Fibroblast of pulmonary artery (primary cell): ENCODE measurements at regions not wholly inside any gene's neighbourhood (a gene's known extent, or its start where the extent isn't known, plus 50 kb on each side); places are given as distances from the start of the nearest gene placed in this dataset.

Source experiments
- DNase-seq: peaks from one replicate; pipeline ENCODE4 v3.0.0-alpha.2; 2010; ENCODE audit warnings: low read depth
- H3K4me3 ChIP-seq: replicated peaks from 2 replicates; pipeline ENCODE4 v1.5.1; 2011; ENCODE audit warnings: low read depth, mild to moderate bottlenecking, control low read depth, low read length, moderate library complexity
- CTCF ChIP-seq: IDR thresholded peaks from 2 replicates; pipeline ENCODE4 v1.5.1; 2011; ENCODE audit warnings: mild to moderate bottlenecking, control low read depth, low read length, inconsistent platforms; ENCODE audit errors: missing control alignments

- H3K4me3 ChIP-seq, result no peak overlapping the region
- TF ChIP-seq CTCF, result no peak
- no peak for DNase-seq
Observed at GRCh38 chr6:45830441-45831139, 185.1 kb downstream of the CLIC5 start.

- no peak for DNase-seq
- H3K4me3 ChIP-seq, result no peak overlapping the region
- TF ChIP-seq CTCF, result no peak
Observed at GRCh38 chr6:45829873-45830272, 185.8 kb downstream of the CLIC5 start.

GRCh38 chr6:45827952-45828530 lies 187.6 kb downstream of the CLIC5 start:
- no peak overlapping the region for H3K4me3 ChIP-seq
- no peak for TF ChIP-seq CTCF
- no peak for DNase-seq

- no peak overlapping the region for H3K4me3 ChIP-seq
- no peak for TF ChIP-seq CTCF
- no peak for DNase-seq
Observed at GRCh38 chr6:45822873-45823272, 192.8 kb downstream of the CLIC5 start.

- DNase-seq, result no peak
- H3K4me3 ChIP-seq, result no peak overlapping the region
- no peak for TF ChIP-seq CTCF
Observed at GRCh38 chr6:45822246-45822812, 193.3 kb downstream of the CLIC5 start.

GRCh38 chr6:45818655-45819054 lies 197.0 kb downstream of the CLIC5 start:
- no peak overlapping the region for H3K4me3 ChIP-seq
- no peak for TF ChIP-seq CTCF
- no peak for DNase-seq
